ENCODE measurements at regions not wholly inside any gene's neighbourhood (a gene's known extent, or its start where the extent isn't known, plus 50 kb on each side); places are given as distances from the start of the nearest gene placed in this dataset.

DNA sequence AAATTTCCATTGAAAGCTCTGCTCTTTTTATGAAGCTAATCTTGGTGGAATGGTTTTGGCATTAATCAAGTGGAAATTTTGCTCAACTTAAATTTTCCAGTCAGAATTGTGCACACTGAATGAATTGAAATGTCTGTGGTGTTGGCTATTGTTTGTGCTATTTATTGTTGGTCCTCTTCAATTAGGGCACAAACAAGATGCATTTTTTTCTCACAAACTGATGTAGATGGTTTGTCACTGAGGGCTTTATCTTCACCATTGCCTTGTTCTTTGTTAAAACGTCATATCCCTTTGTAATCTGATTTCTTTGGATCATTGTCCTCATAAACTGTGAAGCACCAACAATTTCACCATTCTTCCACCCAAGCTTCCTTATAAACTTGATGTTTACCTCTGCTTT, 152.1 kb upstream of the RHOBTB1 start:
- Mint-ChIP-seq H3K27me3 (ENCODE audit: unreplicated experiment) (no peaks in the 10 kb centered on the region), H3K4me3 (ENCODE audit: low read depth, unreplicated experiment) (no peak overlapping the region), H3K27ac (ENCODE audit: unreplicated experiment) (no peak overlapping the region), H3K36me3 (ENCODE audit: insufficient read depth, unreplicated experiment) (no peaks in the 10 kb centered on the region), H3K9me3 (ENCODE audit: low read depth, unreplicated experiment) (no peaks in the 10 kb centered on the region), H3K4me1 (ENCODE audit: low read depth, unreplicated experiment) (no peaks in the 10 kb centered on the region)
- CTCF ChIA-PET: no interaction called here
- no TSS peak for BruUV-seq (replicated peaks)
- TF ChIP-seq, protein P1, sequence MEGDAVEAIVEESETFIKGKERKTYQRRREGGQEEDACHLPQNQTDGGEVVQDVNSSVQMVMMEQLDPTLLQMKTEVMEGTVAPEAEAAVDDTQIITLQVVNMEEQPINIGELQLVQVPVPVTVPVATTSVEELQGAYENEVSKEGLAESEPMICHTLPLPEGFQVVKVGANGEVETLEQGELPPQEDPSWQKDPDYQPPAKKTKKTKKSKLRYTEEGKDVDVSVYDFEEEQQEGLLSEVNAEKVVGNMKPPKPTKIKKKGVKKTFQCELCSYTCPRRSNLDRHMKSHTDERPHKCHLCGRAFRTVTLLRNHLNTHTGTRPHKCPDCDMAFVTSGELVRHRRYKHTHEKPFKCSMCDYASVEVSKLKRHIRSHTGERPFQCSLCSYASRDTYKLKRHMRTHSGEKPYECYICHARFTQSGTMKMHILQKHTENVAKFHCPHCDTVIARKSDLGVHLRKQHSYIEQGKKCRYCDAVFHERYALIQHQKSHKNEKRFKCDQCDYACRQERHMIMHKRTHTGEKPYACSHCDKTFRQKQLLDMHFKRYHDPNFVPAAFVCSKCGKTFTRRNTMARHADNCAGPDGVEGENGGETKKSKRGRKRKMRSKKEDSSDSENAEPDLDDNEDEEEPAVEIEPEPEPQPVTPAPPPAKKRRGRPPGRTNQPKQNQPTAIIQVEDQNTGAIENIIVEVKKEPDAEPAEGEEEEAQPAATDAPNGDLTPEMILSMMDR (IDR thresholded peaks at IDR 0.05; ENCODE audit: unreplicated experiment): no peak
- DNase-seq: no peak
- intact Hi-C loops (cut with micrococcal nuclease; ENCODE audit: unreplicated experiment): no loop called here

DNA sequence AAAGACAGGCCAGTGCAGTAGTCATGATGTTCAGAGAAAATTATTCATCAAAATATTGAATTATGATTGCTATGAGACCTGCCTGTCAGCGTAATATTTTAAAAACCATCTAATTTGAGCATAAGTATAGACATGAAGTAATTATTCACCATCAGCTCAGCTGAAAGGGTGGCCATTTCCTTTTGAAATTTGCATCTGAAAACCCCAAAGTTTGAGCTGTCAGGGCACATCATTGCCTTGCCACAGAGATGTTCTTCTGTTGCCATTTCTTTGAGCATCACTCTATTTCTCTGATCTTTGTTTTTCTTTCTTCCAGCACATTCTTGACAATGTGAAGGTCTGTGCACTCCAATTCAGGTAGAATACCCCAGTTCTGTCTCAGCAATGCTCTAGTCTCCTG, 147.5 kb upstream of the RHOBTB1 start:
- TF ChIP-seq, protein P1 (IDR thresholded peaks at IDR 0.05; ENCODE audit: unreplicated experiment): no peak
- CTCF ChIA-PET: interaction anchor here (0.7 kb wide), 1 partner anchor 330 kb away, joined by 3 read pairs; no protein-coding TSS in a partner anchor
- H3K4me1 Mint-ChIP-seq (ENCODE audit: low read depth, unreplicated experiment): no peaks in the 10 kb centered on the region
- no peak for DNase-seq
- H3K27me3 Mint-ChIP-seq (ENCODE audit: unreplicated experiment): no peaks in the 10 kb centered on the region
- BruUV-seq (replicated peaks): no TSS peak
- H3K36me3 Mint-ChIP-seq (ENCODE audit: insufficient read depth, unreplicated experiment): no peaks in the 10 kb centered on the region
- no peaks in the 10 kb centered on the region for H3K9me3 Mint-ChIP-seq (ENCODE audit: low read depth, unreplicated experiment)
- H3K27ac Mint-ChIP-seq (ENCODE audit: unreplicated experiment): no peak overlapping the region
- intact Hi-C loops (cut with micrococcal nuclease; ENCODE audit: unreplicated experiment): no loop called here
- H3K4me3 Mint-ChIP-seq (ENCODE audit: low read depth, unreplicated experiment): no peak overlapping the region

DNA sequence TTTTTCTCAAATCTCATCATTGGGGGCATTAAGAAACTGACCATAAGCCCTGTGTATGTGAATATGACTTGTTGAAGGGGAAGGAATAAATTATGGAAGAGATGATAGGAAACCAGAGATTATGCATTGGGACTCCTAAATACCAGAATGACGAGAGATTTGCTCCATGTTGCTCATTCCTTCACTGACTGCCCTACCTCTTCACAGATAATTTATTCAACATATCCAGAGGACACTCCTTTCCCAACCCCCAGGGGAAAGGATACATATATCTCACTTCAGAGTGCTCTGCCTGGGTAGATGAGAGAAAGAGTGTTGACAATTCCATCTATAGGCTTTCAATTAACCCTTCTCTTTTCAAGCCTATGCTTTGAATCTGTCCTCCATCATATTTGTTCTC, 145.3 kb upstream of the RHOBTB1 start:
- Mint-ChIP-seq H3K27ac (ENCODE audit: unreplicated experiment) (no peak overlapping the region), H3K9me3 (ENCODE audit: low read depth, unreplicated experiment) (peaks cover 6% of the 10 kb centered on the region), H3K4me3 (ENCODE audit: low read depth, unreplicated experiment) (no peak overlapping the region), H3K27me3 (ENCODE audit: unreplicated experiment) (no peaks in the 10 kb centered on the region), H3K4me1 (ENCODE audit: low read depth, unreplicated experiment) (no peaks in the 10 kb centered on the region), H3K36me3 (ENCODE audit: insufficient read depth, unreplicated experiment) (no peaks in the 10 kb centered on the region)
- CTCF ChIA-PET: no interaction called here
- intact Hi-C loops (cut with micrococcal nuclease; ENCODE audit: unreplicated experiment): no loop called here
- BruUV-seq (replicated peaks): no TSS peak
- no peak for DNase-seq
- TF ChIP-seq, protein P1 (IDR thresholded peaks at IDR 0.05; ENCODE audit: unreplicated experiment): no peak

DNA sequence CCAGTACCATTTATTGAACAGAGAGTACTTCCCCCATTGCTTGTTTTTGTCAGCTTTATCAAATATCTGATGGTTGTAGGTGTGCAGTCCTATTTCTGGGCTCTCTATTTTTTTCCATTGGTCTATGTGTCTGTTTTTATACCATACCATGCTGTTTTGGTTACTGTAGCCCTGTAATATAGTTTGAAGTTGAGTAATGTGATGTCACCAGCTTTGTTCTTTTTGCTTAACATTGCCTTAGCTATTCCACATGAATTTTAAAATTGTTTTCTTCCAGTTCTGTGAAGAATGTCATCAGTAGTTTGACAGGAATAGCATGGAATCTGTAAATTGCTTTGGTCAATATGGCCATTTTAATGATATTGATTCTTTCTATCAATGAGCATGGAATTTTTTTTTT, 140.5 kb upstream of the RHOBTB1 start:
- Mint-ChIP-seq H3K27ac (ENCODE audit: unreplicated experiment) (no peak overlapping the region), H3K9me3 (ENCODE audit: low read depth, unreplicated experiment) (peaks cover 6% of the 10 kb centered on the region), H3K36me3 (ENCODE audit: insufficient read depth, unreplicated experiment) (no peaks in the 10 kb centered on the region), H3K27me3 (ENCODE audit: unreplicated experiment) (no peaks in the 10 kb centered on the region), H3K4me3 (ENCODE audit: low read depth, unreplicated experiment) (no peak overlapping the region), H3K4me1 (ENCODE audit: low read depth, unreplicated experiment) (no peaks in the 10 kb centered on the region)
- intact Hi-C loops (cut with micrococcal nuclease; ENCODE audit: unreplicated experiment): no loop called here
- no TSS peak for BruUV-seq (replicated peaks)
- TF ChIP-seq, protein P1 (IDR thresholded peaks at IDR 0.05; ENCODE audit: unreplicated experiment): no peak
- no peak for DNase-seq
- CTCF ChIA-PET: interaction anchor here (1.2 kb wide), 1 partner anchor 9 kb away, joined by 4 read pairs; no protein-coding TSS in a partner anchor
